Left lung (tissue), 4 donors: ENCODE measurements at regions not wholly inside any gene's neighbourhood (a gene's known extent, or its start where the extent isn't known, plus 50 kb on each side); places are given as distances from the start of the nearest gene placed in this dataset.

Experiments
- ATAC-seq: fragments of 200-7000 bp; cut with Tn5 transposase; one replicate; pipeline ENCODE4 v1.9.1; 2020; ENCODE audit warnings: moderate library complexity
- DNase-seq, 4 donors: peaks; one replicate each; pipeline ENCODE4 v3.0.0-alpha.2; 2013 to 2020
- H3K27ac ChIP-seq, 2 donors: fragments of 200-600 bp; sonication (generic) in 1 of 2; one replicate each; pipeline versions ENCODE4 v1.5.0 to v1.8.0; 2020 to 2021
- H3K27me3 ChIP-seq, 2 donors: fragments of 200-600 bp; sonication (generic) in 1 of 2; one replicate each; pipeline versions ENCODE4 v1.5.0 to v1.8.0; 2020 to 2021
- H3K36me3 ChIP-seq, 2 donors: fragments of 200-600 bp; sonication (generic) in 1 of 2; one replicate each; pipeline versions ENCODE4 v1.5.0 to v1.8.0; 2020 to 2021
- H3K4me1 ChIP-seq, 2 donors: fragments of 200-600 bp; one replicate each; pipeline ENCODE4 v1.8.0; 2021
- H3K4me3 ChIP-seq, 2 donors: fragments of 200-600 bp; sonication (generic) in 1 of 2; one replicate each; pipeline versions ENCODE4 v1.5.0 to v1.8.0; 2020 to 2021; ENCODE audit warnings: mild to moderate bottlenecking in 1 of 2
- H3K9me3 ChIP-seq, 2 donors: fragments of 200-600 bp; sonication (generic) in 1 of 2; one replicate each; pipeline versions ENCODE4 v1.5.0 to v1.8.0; 2020 to 2021
- CTCF ChIP-seq, 2 donors: fragments of 200-600 bp; sonication (generic) in 1 of 2; IDR thresholded peaks; one replicate each; pipeline versions ENCODE4 v1.5.0 to v1.8.0; 2021; ENCODE audit warnings: antibody characterized with exemption in 2 of 2
- intact Hi-C, 2 donors: fragments of 100-400 bp; cut with DNase I; formaldehyde crosslinking; loops; one replicate each; pipeline versions ENCODE4 v1.11.2 to v1.14.2; 2022
- donor health status: DM: no; HTN: yes; CAD: no.
- donor health status: DM: no; HTN: no; CAD: no.

DNA sequence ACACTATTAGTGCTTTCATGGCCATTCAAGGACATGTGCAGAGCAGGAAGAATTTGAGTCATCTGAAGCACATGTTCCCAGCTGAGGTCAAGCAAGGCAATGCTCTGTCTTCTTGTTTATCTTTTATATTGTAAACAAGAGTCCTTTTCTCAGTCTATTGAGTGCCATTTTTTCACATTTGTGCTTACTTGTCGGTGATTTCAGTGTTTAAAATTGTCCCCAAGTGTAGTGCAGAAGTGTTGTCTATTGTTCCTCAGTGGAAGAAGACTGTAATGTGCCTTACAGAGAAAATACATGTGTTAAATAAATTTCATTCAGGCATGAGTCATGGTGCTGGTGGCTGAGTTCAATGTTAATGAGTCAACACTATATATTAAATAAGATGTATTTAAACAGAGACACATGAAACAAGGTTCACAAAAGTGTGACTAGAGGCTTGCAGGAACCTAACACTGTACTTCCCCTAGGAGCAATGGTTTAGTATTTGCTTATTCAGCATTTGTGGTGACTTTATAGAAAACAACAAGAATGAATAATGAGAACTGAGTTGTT is 391.1 kb downstream of the LRIG3 start:
- no peaks in the 10 kb centered on the region for H3K27me3 ChIP-seq
- no peak for TF ChIP-seq CTCF (IDR thresholded peaks at IDR 0.05)
- H3K4me3 ChIP-seq: no peak overlapping the region
- ATAC-seq (peak; percentile 27), DNase-seq (no peak)
- H3K27ac ChIP-seq: peak overlapping the region; percentile 28 to 58
- intact Hi-C loops: no loop called here
- no peaks in the 10 kb centered on the region for H3K9me3 ChIP-seq
- no peaks in the 10 kb centered on the region for H3K4me1 ChIP-seq
- no peaks in the 10 kb centered on the region for H3K36me3 ChIP-seq

DNA sequence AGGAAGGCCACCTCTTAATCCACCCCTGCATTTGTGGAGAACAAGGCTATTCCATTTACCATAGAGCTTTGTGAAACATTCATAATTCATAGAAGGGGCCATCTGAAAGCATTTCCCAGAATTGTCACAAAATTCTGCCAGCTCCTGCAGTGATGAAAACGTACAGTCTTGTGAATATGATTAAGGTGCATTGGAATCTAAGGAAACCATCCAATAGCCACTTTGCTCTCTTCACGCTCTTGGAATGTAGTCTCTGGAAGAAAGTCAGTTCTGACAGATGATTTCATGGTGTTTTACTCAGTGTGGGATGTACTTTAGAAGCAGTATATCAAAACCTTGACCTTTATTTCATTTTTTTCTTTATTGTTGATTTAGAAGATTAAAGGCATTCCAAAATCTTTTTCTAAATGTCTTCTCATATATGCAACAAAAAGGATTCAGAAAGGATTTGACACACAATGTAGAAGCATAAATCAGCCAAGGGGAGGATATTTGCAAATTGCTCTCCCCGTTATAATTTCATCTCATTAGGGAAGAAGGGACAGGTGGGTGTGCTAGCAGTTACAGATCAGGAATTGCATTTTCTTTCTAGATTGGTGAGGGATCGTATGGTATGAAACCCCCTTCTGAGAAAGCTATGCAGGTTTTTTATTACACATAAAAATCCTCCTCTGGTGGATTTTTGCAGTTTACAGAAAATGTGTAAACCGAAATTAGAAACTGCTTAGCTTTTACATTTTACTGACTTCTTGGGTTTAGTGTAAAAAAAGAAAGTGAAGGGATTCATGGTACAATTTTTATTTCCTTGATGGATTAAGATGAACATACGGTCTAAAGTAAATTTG is 390.2 kb downstream of the LRIG3 start:
- no peaks in the 10 kb centered on the region for H3K4me1 ChIP-seq
- DNase-seq: no peak
- no peak overlapping the region for H3K4me3 ChIP-seq
- H3K9me3 ChIP-seq: no peaks in the 10 kb centered on the region
- no peak for TF ChIP-seq CTCF (IDR thresholded peaks at IDR 0.05)
- H3K36me3 ChIP-seq: no peaks in the 10 kb centered on the region
- intact Hi-C loops: no loop called here
- peak; percentile 82 for ATAC-seq
- peak overlapping the region; percentile 28 to 58 for H3K27ac ChIP-seq
- H3K27me3 ChIP-seq: no peaks in the 10 kb centered on the region

DNA sequence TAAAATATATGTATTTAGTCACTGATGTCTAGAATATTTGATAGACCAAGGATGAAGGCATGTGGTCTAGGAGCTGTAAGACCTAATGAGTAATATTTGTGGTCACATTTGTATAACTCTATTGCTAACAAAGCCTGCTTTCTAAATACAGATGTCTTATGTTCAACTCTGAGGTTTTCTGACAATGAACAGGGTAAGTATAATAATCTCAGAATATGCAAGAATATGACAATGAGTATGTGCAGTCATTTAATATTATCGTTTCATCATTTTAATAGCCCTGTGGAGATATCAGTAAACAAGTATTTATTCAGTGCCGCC is 389.6 kb downstream of the LRIG3 start:
- peak; percentile 36 for ATAC-seq

DNA sequence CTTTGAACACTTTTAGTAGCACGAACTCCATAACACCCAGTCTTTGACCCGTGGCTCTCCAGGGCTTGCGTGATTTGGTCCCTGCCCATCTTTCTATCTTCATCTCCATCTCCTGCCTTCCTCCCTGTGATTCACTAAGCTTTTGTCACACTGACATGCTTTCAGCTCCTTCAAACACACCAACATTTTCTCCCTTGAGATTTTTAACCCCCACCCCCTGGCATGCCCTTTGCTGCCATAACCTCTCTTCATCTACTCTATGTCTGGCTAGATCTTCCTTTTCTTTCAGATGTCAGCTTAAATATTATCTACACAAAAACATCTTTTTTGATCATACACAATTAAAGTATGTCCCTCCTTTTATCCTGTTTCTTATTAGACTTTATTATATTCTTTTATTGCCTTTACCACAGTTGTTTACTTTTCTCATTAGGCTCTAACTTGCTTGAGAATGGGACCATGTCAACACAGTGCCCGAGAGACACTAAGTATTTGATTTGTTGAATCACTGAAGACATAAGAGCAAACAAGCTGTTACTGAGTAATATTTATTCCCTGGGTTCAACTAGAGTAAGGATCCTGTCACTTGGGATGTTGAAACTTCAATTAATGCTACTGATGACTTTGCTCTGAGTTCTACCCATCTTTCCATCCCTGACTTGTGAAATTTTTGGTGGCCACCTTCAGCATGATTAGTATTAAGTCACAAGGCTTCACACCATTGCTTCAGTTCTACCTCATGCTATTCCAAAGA is 387.3 kb downstream of the LRIG3 start:
- intact Hi-C loops: no loop called here
- H3K9me3 ChIP-seq: no peaks in the 10 kb centered on the region
- H3K4me1 ChIP-seq: no peaks in the 10 kb centered on the region
- no peak overlapping the region for H3K27ac ChIP-seq
- no peaks in the 10 kb centered on the region for H3K36me3 ChIP-seq
- no peaks in the 10 kb centered on the region for H3K27me3 ChIP-seq
- DNase-seq: no peak
- ATAC-seq: peak; percentile 32
- no peak overlapping the region for H3K4me3 ChIP-seq
- no peak for TF ChIP-seq CTCF (IDR thresholded peaks at IDR 0.05)

More for the DNA sequence above, 389.6 kb downstream of the LRIG3 start:
- Histone ChIP-seq H3K9me3 (no peaks in the 10 kb centered on the region), H3K4me3 (no peak overlapping the region), H3K36me3 (no peaks in the 10 kb centered on the region), H3K27ac (no peak overlapping the region), H3K27me3 (no peaks in the 10 kb centered on the region), H3K4me1 (no peaks in the 10 kb centered on the region)
- TF ChIP-seq CTCF (IDR thresholded peaks at IDR 0.05): no peak
- no peak for DNase-seq
- intact Hi-C loops: no loop called here

DNA sequence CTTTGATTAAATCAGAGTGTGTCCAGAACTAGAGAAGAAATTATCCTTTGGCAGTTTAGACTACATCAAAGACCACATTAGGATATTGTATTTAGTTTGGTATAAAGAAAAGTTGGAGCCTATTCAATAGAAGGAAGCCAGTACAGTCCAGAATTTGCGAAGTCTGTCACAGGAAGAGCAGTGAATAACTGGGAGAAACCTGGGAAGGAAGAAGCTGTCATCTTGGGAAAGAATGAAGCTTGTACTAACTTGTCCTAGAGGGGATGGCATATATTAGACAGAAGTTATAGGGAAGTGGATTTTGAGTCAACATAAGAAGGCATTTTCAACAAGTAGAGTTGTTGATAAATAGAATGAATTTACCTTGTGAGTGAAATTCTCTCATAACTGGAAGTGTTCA is 386.7 kb downstream of the LRIG3 start:
- ATAC-seq (no peak), DNase-seq (no peak)
- intact Hi-C loops: no loop called here
- TF ChIP-seq CTCF (IDR thresholded peaks at IDR 0.05): no peak
- H3K27me3 ChIP-seq: no peaks in the 10 kb centered on the region
- no peaks in the 10 kb centered on the region for H3K9me3 ChIP-seq
- no peak overlapping the region for H3K4me3 ChIP-seq
- no peaks in the 10 kb centered on the region for H3K4me1 ChIP-seq
- no peaks in the 10 kb centered on the region for H3K36me3 ChIP-seq
- H3K27ac ChIP-seq: no peak overlapping the region
